Spinal cord (tissue), 9 donors: ENCODE measurements at regions not wholly inside any gene's neighbourhood (a gene's known extent, or its start where the extent isn't known, plus 50 kb on each side); places are given as distances from the start of the nearest gene placed in this dataset.

Source experiments
- DNase-seq, 6 donors: peaks; one replicate each; pipeline versions ENCODE4 v3.0.0 to v3.0.0-alpha.2; 2013 to 2015; ENCODE audit warnings: low spot score in 6 of 6, low read depth in 4 of 6
- H3K27ac ChIP-seq: one replicate; pipeline ENCODE4 v1.5.1; 2013; ENCODE audit warnings: low read depth, low read length, control low read depth
- H3K27me3 ChIP-seq: one replicate; pipeline ENCODE4 v1.6.1; 2013; ENCODE audit warnings: low read length; ENCODE audit not compliant: control insufficient read depth, insufficient read depth
- H3K36me3 ChIP-seq: one replicate; pipeline ENCODE4 v1.6.1; 2013; ENCODE audit warnings: low read length; ENCODE audit not compliant: control insufficient read depth, insufficient read depth
- H3K4me1 ChIP-seq: one replicate; pipeline ENCODE4 v1.6.1; 2013; ENCODE audit warnings: low read length; ENCODE audit not compliant: control insufficient read depth, insufficient read depth
- H3K4me3 ChIP-seq: one replicate; pipeline ENCODE4 v1.5.1; 2013; ENCODE audit warnings: low read depth, low read length, control low read depth
- H3K9me3 ChIP-seq: one replicate; pipeline ENCODE4 v1.6.1; 2013; ENCODE audit warnings: low read length; ENCODE audit not compliant: control insufficient read depth, insufficient read depth
- WGBS: methylation state at CpG from one replicate; pipeline ENCODE4 v1.1.5; 2013; ENCODE audit warnings: missing lambda C conversion rate; ENCODE audit not compliant: insufficient coverage; 5-methylcytosine and 5-hydroxymethylcytosine counted together
- donor health status: healthy.

DNA sequence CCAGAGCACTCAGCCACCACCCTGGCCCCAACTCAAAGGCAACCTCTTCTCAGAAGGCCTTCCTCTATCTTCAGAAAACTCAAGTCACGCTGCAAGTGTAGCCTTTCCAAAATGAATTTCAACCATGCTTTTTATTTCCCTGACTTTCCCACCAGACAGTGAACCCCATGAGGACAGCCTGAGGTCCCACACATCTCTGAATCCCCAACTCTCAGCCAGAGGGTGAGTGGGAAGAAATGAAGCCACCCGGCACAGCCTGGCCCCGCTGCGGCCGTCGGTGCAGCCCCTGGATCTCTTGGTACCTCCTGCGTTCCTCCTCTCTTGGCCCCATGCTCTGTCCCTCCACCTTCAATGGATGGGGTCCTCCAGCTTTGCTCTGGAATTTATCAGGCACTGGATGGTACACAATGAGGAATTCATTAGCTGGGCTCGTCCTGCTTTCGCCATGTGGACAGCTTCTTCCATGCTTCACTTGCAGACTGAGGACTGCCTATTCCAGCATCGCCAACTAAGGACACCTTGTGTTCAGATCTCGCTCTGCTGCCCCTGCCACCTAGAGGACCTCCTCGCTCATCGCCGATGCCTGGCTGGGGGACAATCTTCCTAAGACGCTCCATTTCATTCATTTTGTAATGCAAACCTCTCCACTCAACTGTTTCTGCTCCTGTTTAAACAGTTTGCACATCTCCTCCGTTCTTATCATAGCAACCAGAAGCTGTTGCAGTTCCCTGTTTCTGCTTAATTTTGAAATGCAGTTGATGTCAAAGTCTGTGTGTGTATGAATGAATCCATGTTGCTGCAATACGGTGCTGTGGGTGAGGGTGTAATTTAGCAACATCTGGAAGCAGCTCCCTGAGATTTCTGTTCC is 672.1 kb downstream of the TBC1D22A start:
- Histone ChIP-seq H3K4me3 (no peak overlapping the region), H3K36me3 (no peaks in the 10 kb centered on the region), H3K27me3 (no peaks in the 10 kb centered on the region), H3K4me1 (no peaks in the 10 kb centered on the region), H3K27ac (no peak overlapping the region), H3K9me3 (peaks cover 3% of the 10 kb centered on the region)
- 85% methylated on average over 15 of the region's 17 CpGs for WGBS
- peak in 1 of 6 donors; percentile 18 for DNase-seq

- DNase-seq: no peak
- Histone ChIP-seq H3K36me3 (no peaks in the 10 kb centered on the region), H3K4me1 (no peaks in the 10 kb centered on the region), H3K4me3 (no peak overlapping the region), H3K27ac (no peak overlapping the region), H3K27me3 (no peaks in the 10 kb centered on the region), H3K9me3 (peaks cover 3% of the 10 kb centered on the region)
- WGBS: 83% methylated on average over 2 of the region's 5 CpGs
These were observed 671.2 kb downstream of the TBC1D22A start for GRCh38 chr22:47433627-47434026.

DNA sequence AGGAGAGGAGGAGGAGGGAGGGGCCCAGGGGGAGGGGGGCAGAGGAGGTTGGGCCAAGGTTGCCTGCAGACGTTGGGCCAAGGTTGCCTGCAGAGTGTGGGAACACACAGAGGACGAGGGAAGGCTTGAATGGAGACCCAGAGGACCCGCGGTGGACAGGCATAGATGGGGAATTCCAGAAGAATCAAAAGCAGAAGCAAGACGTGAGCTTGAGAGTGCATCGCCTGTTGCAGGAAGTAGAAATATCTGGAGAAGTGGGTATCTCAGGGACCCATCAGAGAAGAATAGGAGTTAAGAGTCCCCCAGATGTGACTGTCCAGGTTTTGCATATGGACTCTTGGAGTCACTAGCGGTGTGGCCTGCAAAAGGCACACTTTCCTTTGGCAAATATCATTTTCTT is 670.2 kb downstream of the TBC1D22A start:
- peaks cover 3% of the 10 kb centered on the region for H3K9me3 ChIP-seq
- WGBS: 78% methylated on average over 6 of the region's 7 CpGs
- H3K4me1 ChIP-seq: no peaks in the 10 kb centered on the region
- no peak for DNase-seq
- no peak overlapping the region for H3K27ac ChIP-seq
- no peaks in the 10 kb centered on the region for H3K27me3 ChIP-seq
- no peaks in the 10 kb centered on the region for H3K36me3 ChIP-seq
- no peak overlapping the region for H3K4me3 ChIP-seq

DNA sequence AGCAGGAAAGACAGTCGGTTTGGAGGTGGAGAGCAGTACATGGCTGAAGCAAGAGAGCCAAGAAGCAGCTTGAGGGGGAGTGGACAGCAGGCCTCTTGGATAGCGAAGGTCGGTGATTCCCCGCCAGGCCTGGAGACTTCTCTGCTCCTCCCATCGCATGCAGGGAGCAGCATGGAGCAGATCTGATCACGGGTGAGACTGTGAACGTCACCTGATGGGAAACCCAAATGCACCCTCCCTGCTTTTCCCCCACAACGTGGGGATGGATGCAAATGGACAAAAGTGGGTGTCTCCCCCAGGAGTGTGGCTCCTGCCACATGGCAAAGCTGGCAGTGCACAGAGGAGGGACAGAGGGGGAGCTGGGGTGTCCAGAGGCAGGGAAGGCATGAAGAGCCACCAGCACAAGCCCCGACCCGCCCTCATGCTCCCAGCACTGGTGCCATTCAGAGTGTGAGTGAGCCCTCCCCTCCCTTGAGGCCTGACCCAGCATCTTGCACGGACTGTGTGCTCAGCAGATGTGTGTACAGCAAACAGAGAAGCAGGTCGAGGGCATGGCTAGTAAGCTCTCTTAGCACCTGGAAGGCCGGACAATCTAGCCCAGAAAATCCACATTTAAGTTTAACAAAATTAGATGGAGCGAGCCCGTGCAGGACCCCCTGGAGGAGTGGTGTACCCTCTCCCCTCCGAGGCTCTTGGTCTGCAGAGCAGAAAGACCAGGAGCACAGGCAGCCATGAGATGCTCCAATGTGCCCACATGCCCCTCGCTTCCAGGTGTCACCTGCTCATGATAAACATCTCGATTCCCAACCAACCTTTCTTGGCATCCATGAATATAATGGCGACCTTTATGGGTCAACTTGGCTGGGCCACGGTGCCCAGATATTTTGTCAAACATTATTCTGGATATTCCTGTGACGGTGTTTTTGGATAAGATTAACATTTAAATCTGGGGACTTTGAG is 661.7 kb downstream of the TBC1D22A start:
- Histone ChIP-seq H3K9me3 (no peaks in the 10 kb centered on the region), H3K27ac (no peak overlapping the region), H3K4me1 (peaks cover 6% of the 10 kb centered on the region), H3K36me3 (no peaks in the 10 kb centered on the region), H3K4me3 (no peak overlapping the region), H3K27me3 (no peaks in the 10 kb centered on the region)
- 86% methylated on average over 18 of the region's 21 CpGs for WGBS
- DNase-seq: no peak

GRCh38 chr22:47423266-47423665 is 660.8 kb downstream of the TBC1D22A start:
- Histone ChIP-seq H3K36me3 (no peaks in the 10 kb centered on the region), H3K4me1 (peaks cover 6% of the 10 kb centered on the region), H3K9me3 (no peaks in the 10 kb centered on the region), H3K27ac (no peak overlapping the region), H3K27me3 (no peaks in the 10 kb centered on the region), H3K4me3 (no peak overlapping the region)
- 53% methylated on average over 6 of the region's 9 CpGs for WGBS
- DNase-seq: peak in 1 of 6 donors; percentile 6

DNA sequence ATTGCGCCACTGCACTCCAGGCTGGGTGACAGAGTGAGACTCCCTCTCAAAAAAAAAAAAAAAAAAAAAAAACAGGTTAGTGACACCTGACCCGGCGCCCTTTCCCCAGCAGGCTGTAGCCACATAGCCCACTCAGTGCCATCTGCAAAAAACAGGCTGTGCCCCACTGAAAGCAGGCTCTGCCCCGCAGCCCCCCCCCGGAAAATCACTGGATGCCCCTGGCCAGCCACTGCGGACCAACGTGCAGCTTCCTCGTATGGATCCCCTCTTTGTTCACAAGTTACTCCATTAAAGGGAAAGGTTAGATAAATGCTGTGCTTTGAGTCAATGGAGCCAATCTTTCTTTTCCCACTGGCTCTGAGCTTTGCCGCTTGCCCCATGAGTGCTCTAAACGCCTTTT is 660.3 kb downstream of the TBC1D22A start:
- Histone ChIP-seq H3K27ac (no peak overlapping the region), H3K4me1 (peaks cover 6% of the 10 kb centered on the region), H3K4me3 (no peak overlapping the region), H3K36me3 (no peaks in the 10 kb centered on the region), H3K27me3 (no peaks in the 10 kb centered on the region), H3K9me3 (no peaks in the 10 kb centered on the region)
- WGBS: 94% methylated on average over 2 of the region's 10 CpGs
- DNase-seq: no peak

DNA sequence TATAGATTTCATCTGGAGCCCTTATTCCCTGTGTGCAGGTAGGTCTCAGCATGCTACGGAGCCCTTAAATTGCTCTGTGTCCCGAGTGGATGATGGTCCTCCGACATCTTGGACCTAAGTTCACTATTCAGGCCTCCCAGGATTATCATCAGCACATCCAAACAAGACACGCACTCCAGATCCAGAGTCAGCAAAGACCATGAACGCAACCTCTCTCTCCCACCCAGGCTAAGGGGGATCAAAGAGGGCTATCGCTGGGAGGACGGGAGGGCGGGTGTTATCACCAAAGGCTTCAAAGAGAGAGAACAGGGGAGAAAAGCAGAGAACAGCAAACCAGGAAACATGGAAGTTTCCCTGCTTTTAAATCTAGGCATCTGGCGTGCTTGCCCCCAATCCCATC is 659.4 kb downstream of the TBC1D22A start:
- Histone ChIP-seq H3K36me3 (no peaks in the 10 kb centered on the region), H3K4me3 (no peak overlapping the region)
- 91% methylated on average over 3 of the region's 9 CpGs for WGBS

DNA sequence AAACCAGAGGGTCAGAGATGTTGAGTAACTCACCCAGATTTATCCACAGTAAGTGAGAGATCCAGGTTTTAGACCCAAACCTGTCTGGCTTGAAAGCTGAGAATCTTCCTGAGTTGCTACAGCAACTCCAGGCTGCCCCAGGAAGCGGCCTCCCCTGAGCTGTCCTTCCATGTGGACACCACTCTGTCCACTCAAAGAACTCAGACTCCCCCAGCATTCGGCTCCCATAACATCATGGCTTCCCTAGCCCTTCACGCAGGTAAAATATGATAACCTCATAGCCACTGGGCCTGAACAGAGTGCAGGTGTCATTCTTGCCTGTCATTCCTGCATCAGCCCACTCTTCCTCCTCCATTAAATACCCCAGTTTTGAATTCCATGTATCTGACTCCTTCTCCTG is 657.8 kb downstream of the TBC1D22A start:
- no peak for DNase-seq
- H3K27ac ChIP-seq: no peak overlapping the region
- H3K36me3 ChIP-seq: no peaks in the 10 kb centered on the region
- H3K4me3 ChIP-seq: no peak overlapping the region
- H3K4me1 ChIP-seq: peaks cover 6% of the 10 kb centered on the region
- 100% methylated on average over 3 of the region's 3 CpGs for WGBS
- no peaks in the 10 kb centered on the region for H3K9me3 ChIP-seq
- no peaks in the 10 kb centered on the region for H3K27me3 ChIP-seq

More for the DNA sequence above, 659.4 kb downstream of the TBC1D22A start:
- Histone ChIP-seq H3K27ac (no peak overlapping the region), H3K4me1 (peaks cover 6% of the 10 kb centered on the region), H3K9me3 (no peaks in the 10 kb centered on the region), H3K27me3 (no peaks in the 10 kb centered on the region)
- DNase-seq: no peak

GRCh38 chr22:47419239-47419638 is 656.8 kb downstream of the TBC1D22A start:
- WGBS: 20% methylated on average over 1 of the region's 4 CpGs
- no peak overlapping the region for H3K27ac ChIP-seq
- H3K36me3 ChIP-seq: no peaks in the 10 kb centered on the region
- H3K4me3 ChIP-seq: no peak overlapping the region
- no peaks in the 10 kb centered on the region for H3K9me3 ChIP-seq
- peaks cover 6% of the 10 kb centered on the region for H3K4me1 ChIP-seq
- no peaks in the 10 kb centered on the region for H3K27me3 ChIP-seq
- DNase-seq: peak in 1 of 6 donors; percentile 7
